Uterus (tissue), 3 donors: ENCODE measurements at regions not wholly inside any gene's neighbourhood (a gene's known extent, or its start where the extent isn't known, plus 50 kb on each side); places are given as distances from the start of the nearest gene placed in this dataset.

Source experiments
- DNase-seq, 2 donors: peaks; one replicate each; pipeline ENCODE4 v3.0.0-alpha.2; 2019 to 2020
- H3K27ac ChIP-seq, 2 donors: fragments of 200-600 bp; sonication (generic); 1 replicate in 1 of 2; 2 replicates in 1 of 2; pipeline ENCODE4 v1.5.1; 2016 to 2018
- H3K27me3 ChIP-seq, 2 donors: fragments of 200-600 bp; sonication (generic); one replicate each; pipeline ENCODE4 v1.5.1; 2018 to 2019; ENCODE audit warnings: control low read depth in 1 of 2
- H3K36me3 ChIP-seq, 2 donors: fragments of 200-600 bp; sonication (generic); one replicate each; pipeline ENCODE4 v1.5.1; 2019; ENCODE audit warnings: control low read depth in 1 of 2
- H3K4me1 ChIP-seq, 2 donors: fragments of 200-600 bp; sonication (generic); one replicate each; pipeline ENCODE4 v1.5.1; 2018 to 2019; ENCODE audit warnings: control low read depth in 1 of 2
- H3K4me3 ChIP-seq, 2 donors: fragments of 200-600 bp; sonication (generic); 1 replicate in 1 of 2; 2 replicates in 1 of 2; pipeline ENCODE4 v1.5.1; 2018 to 2019; ENCODE audit warnings: mild to moderate bottlenecking in 1 of 2
- H3K9me3 ChIP-seq, 2 donors: fragments of 200-600 bp; sonication (generic); one replicate each; pipeline ENCODE4 v1.5.1; 2019; ENCODE audit warnings: control low read depth in 1 of 2
- CTCF ChIP-seq, 4 experiments: fragments of 200-600 bp in 2 of 4; fragments of 450-650 bp in 2 of 4; sonication (generic) in 2 of 4; IDR thresholded peaks; one replicate each; pipeline ENCODE4 v1.5.1; 2016 to 2019; ENCODE audit warnings: antibody characterized with exemption in 4 of 4, mild to moderate bottlenecking in 2 of 4, moderate library complexity in 1 of 4
- POLR2A ChIP-seq, 2 donors: fragments of 450-650 bp; IDR thresholded peaks; one replicate each; pipeline ENCODE4 v1.6.1; 2016; ENCODE audit warnings: antibody characterized with exemption in 2 of 2, mild to moderate bottlenecking in 1 of 2, moderate library complexity in 1 of 2
- intact Hi-C: fragments of 100-400 bp; cut with DNase I; formaldehyde crosslinking; loops from one replicate; pipeline ENCODE4 v1.15.1; 2023; ENCODE audit warnings: low total_unique reads
- donor health status: DM: yes; HTN: yes; CAD: no.

GRCh38 chr21:19609611-19610010 is 1206.0 kb upstream of the TMPRSS15 start:
- H3K4me1 ChIP-seq = no peaks in the 10 kb centered on the region
- no peak for DNase-seq
- H3K36me3 ChIP-seq = no peaks in the 10 kb centered on the region
- no peak overlapping the region for H3K4me3 ChIP-seq
- H3K27me3 ChIP-seq = no peaks in the 10 kb centered on the region
- TF ChIP-seq CTCF (IDR thresholded peaks at IDR 0.05) (no peak), POLR2A (IDR thresholded peaks at IDR 0.05) (no peak)
- no peak overlapping the region for H3K27ac ChIP-seq
- intact Hi-C loops = no loop called here
- no peaks in the 10 kb centered on the region for H3K9me3 ChIP-seq

DNA sequence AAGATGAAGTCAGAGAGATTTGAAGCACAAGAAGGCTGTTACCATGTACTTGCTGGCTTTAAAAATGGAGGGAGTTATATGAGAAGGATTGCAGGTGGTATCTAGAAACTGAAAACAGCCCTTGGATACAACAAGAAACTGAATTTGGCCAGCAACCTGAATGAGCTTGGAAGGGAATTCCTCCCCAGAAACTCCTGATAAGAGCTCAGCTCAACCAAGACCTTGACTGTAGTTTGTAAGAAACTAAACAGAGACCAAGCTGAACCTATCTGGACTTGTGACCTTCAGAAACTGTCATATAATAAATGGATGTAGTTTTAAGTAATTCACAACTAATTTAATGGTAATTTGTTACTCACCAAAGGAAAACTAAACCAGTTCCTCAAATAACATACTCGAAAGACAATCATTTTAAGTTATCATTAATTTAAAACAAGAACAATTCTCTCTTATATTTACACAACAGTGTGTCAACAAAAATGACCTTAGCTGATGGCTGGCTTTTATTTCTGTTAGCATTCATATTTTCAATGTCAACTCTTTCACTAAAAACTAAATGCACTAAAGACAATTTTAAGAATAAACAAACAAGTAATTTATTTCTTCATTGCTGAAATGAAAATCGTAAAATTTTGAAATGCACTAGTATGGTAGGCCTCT is 1218.4 kb upstream of the TMPRSS15 start:
- no peak for DNase-seq
- TF ChIP-seq CTCF (IDR thresholded peaks at IDR 0.05) (no peak), POLR2A (IDR thresholded peaks at IDR 0.05) (no peak)
- H3K36me3 ChIP-seq = no peaks in the 10 kb centered on the region
- H3K4me1 ChIP-seq = no peaks in the 10 kb centered on the region
- no peaks in the 10 kb centered on the region for H3K9me3 ChIP-seq
- no peak overlapping the region for H3K4me3 ChIP-seq
- no peak overlapping the region for H3K27ac ChIP-seq
- intact Hi-C loops = no loop called here
- no peaks in the 10 kb centered on the region for H3K27me3 ChIP-seq

DNA sequence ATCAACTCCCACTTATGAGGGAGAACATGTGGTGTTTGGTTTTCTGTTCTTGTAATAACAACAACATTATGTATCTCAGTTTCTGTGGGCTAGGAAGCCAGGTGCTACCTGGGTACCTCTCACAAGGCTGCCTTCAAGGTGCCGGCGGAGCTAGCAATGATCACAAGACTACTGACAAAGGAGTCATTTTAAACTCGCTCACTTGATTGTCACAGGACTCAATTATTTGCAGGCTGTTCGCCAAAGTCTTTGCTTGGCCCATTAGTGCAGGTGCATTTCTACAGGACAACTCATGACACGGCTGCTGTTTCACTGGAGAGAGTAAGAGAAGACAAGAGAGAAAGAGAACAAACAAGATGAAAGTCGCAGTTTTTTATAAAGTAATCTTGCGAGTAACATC is 1237.4 kb upstream of the TMPRSS15 start:
- Histone ChIP-seq H3K4me1 (no peaks in the 10 kb centered on the region), H3K4me3 (no peak overlapping the region), H3K9me3 (no peaks in the 10 kb centered on the region), H3K36me3 (no peaks in the 10 kb centered on the region), H3K27me3 (no peaks in the 10 kb centered on the region), H3K27ac (no peak overlapping the region)
- TF ChIP-seq POLR2A (IDR thresholded peaks at IDR 0.05) (no peak), CTCF (IDR thresholded peaks at IDR 0.05) (no peak)
- no peak for DNase-seq
- intact Hi-C loops = no loop called here

- TF ChIP-seq CTCF (IDR thresholded peaks at IDR 0.05) (no peak), POLR2A (IDR thresholded peaks at IDR 0.05) (no peak)
Measured at GRCh38 chr21:19648391-19648790, 1244.8 kb upstream of the TMPRSS15 start.

GRCh38 chr21:19683492-19683891 is 1279.9 kb upstream of the TMPRSS15 start:
- TF ChIP-seq POLR2A (IDR thresholded peaks at IDR 0.05) (no peak), CTCF (IDR thresholded peaks at IDR 0.05) (no peak)
- intact Hi-C loops = no loop called here

More at GRCh38 chr21:19648391-19648790, 1244.8 kb upstream of the TMPRSS15 start:
- no peaks in the 10 kb centered on the region for H3K27me3 ChIP-seq
- DNase-seq = no peak
- intact Hi-C loops = no loop called here
- H3K9me3 ChIP-seq = no peaks in the 10 kb centered on the region
- H3K4me1 ChIP-seq = no peaks in the 10 kb centered on the region
- H3K4me3 ChIP-seq = no peak overlapping the region
- H3K36me3 ChIP-seq = no peaks in the 10 kb centered on the region
- no peak overlapping the region for H3K27ac ChIP-seq

More at GRCh38 chr21:19683492-19683891, 1279.9 kb upstream of the TMPRSS15 start:
- Histone ChIP-seq H3K4me3 (no peak overlapping the region), H3K27me3 (no peaks in the 10 kb centered on the region), H3K36me3 (no peaks in the 10 kb centered on the region), H3K9me3 (no peaks in the 10 kb centered on the region), H3K27ac (no peak overlapping the region), H3K4me1 (no peaks in the 10 kb centered on the region)
- DNase-seq = no peak
